SK-N-SH (cell line): ENCODE measurements at regions not wholly inside any gene's neighbourhood (a gene's known extent, or its start where the extent isn't known, plus 50 kb on each side); places are given as distances from the start of the nearest gene placed in this dataset.

Experiments
- CTCF ChIP-seq: fragments of 200-600 bp; sonication (generic); IDR thresholded peaks from 2 replicates; pipeline ENCODE4 v1.6.1; 2017; ENCODE audit warnings: antibody characterized with exemption, mild to moderate bottlenecking, moderate library complexity
- GATA2 ChIP-seq: sonication (generic); formaldehyde crosslinking; IDR thresholded peaks from 2 replicates; pipeline ENCODE4 v1.5.0; 2020; ENCODE audit warnings: mild to moderate bottlenecking, missing genetic modification reagents
- NFIC ChIP-seq: IDR thresholded peaks from 2 replicates; pipeline ENCODE4 v1.4.0; 2012; ENCODE audit warnings: borderline replicate concordance
- NRF1 ChIP-seq: IDR thresholded peaks from 2 replicates; pipeline ENCODE4 v1.6.1; 2012; ENCODE audit warnings: low read depth, mild to moderate bottlenecking, low read length
- POLR2AphosphoS5 ChIP-seq: IDR thresholded peaks from 2 replicates; pipeline ENCODE4 v1.6.1; 2012; ENCODE audit warnings: low read depth, low read length
- REST ChIP-seq: IDR thresholded peaks from 2 replicates; pipeline ENCODE4 v1.6.1; 2012; ENCODE audit warnings: mild to moderate bottlenecking, low read depth, low read length, moderate library complexity
- RFX5 ChIP-seq: IDR thresholded peaks from 2 replicates; pipeline ENCODE4 v1.6.1; 2012; ENCODE audit warnings: mild to moderate bottlenecking, improper control_type of control experiment, low read length
- SIN3A ChIP-seq: IDR thresholded peaks from 2 replicates; pipeline ENCODE4 v1.6.1; 2012; ENCODE audit warnings: low read depth, mild to moderate bottlenecking, low read length, moderate library complexity, borderline replicate concordance
- TCF12 ChIP-seq: IDR thresholded peaks from 2 replicates; pipeline ENCODE4 v1.4.0; 2012
- USF2 ChIP-seq: fragments of 150-350 bp; IDR thresholded peaks from 2 replicates; pipeline ENCODE4 v1.6.1; 2017; ENCODE audit warnings: antibody characterized with exemption, low read length, low read depth, borderline replicate concordance
- TF ChIP-seq, protein P1 (sequence below): IDR thresholded peaks from 2 replicates; pipeline ENCODE4 v1.4.0; 2012; ENCODE audit warnings: low read depth

GRCh38 chr7:21142081-21142480 lies 285.8 kb upstream of the SP4 start:
- TF ChIP-seq SIN3A, result no peak
- TF ChIP-seq, protein P1, sequence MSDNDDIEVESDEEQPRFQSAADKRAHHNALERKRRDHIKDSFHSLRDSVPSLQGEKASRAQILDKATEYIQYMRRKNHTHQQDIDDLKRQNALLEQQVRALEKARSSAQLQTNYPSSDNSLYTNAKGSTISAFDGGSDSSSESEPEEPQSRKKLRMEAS, result no peak
- no peak for TF ChIP-seq CTCF
- no peak for TF ChIP-seq GATA2 (CRISPR knock-in tag)
- no peak for TF ChIP-seq RFX5
- no peak for TF ChIP-seq NFIC
- TF ChIP-seq TCF12, result no peak
- no peak for TF ChIP-seq NRF1
- TF ChIP-seq POLR2AphosphoS5, result no peak
- TF ChIP-seq USF2, result no peak
- no peak for TF ChIP-seq REST
